Testis (tissue), 2 donors: ENCODE measurements at regions not wholly inside any gene's neighbourhood (a gene's known extent, or its start where the extent isn't known, plus 50 kb on each side); places are given as distances from the start of the nearest gene placed in this dataset.

ENCODE experiments used
- DNase-seq: peaks from one replicate; pipeline ENCODE4 v3.0.0-alpha.2; 2019
- H3K27ac ChIP-seq, 2 donors: fragments of 200-600 bp; sonication (generic); one replicate each; pipeline ENCODE4 v1.5.1; 2019
- H3K27me3 ChIP-seq: fragments of 200-600 bp; sonication (generic); one replicate; pipeline ENCODE4 v1.5.1; 2019
- H3K36me3 ChIP-seq: fragments of 200-600 bp; sonication (generic); one replicate; pipeline ENCODE4 v1.5.1; 2017; ENCODE audit warnings: low read depth; ENCODE audit errors: missing control alignments
- H3K4me1 ChIP-seq: fragments of 200-600 bp; sonication (generic); one replicate; pipeline ENCODE4 v1.5.1; 2019
- H3K4me3 ChIP-seq, 2 donors: fragments of 200-600 bp; sonication (generic); one replicate each; pipeline ENCODE4 v1.5.1; 2017 to 2019
- H3K9me3 ChIP-seq: fragments of 200-600 bp; sonication (generic); one replicate; pipeline ENCODE4 v1.5.1; 2017
- POLR2A ChIP-seq: fragments of 450-650 bp; IDR thresholded peaks from one replicate; pipeline ENCODE4 v1.6.1; 2017; ENCODE audit warnings: antibody characterized with exemption, mild to moderate bottlenecking, moderate library complexity
- WGBS, 2 donors: methylation state at CpG; one replicate each; pipeline ENCODE4 v1.1.5; 2018; 5-methylcytosine and 5-hydroxymethylcytosine counted together
- intact Hi-C: fragments of 100-400 bp; cut with DNase I; formaldehyde crosslinking; loops from one replicate; pipeline ENCODE4 v1.15.1; 2023; ENCODE audit warnings: low total_unique reads
- TF ChIP-seq, protein P1 (sequence below), 3 experiments: fragments of 450-650 bp in 2 of 3; fragments of 200-600 bp in 1 of 3; sonication (generic) in 1 of 3; IDR thresholded peaks; one replicate each; pipeline ENCODE4 v1.5.1; 2016 to 2019; ENCODE audit warnings: antibody characterized with exemption in 3 of 3, mild to moderate bottlenecking in 2 of 3, moderate library complexity in 1 of 3

DNA sequence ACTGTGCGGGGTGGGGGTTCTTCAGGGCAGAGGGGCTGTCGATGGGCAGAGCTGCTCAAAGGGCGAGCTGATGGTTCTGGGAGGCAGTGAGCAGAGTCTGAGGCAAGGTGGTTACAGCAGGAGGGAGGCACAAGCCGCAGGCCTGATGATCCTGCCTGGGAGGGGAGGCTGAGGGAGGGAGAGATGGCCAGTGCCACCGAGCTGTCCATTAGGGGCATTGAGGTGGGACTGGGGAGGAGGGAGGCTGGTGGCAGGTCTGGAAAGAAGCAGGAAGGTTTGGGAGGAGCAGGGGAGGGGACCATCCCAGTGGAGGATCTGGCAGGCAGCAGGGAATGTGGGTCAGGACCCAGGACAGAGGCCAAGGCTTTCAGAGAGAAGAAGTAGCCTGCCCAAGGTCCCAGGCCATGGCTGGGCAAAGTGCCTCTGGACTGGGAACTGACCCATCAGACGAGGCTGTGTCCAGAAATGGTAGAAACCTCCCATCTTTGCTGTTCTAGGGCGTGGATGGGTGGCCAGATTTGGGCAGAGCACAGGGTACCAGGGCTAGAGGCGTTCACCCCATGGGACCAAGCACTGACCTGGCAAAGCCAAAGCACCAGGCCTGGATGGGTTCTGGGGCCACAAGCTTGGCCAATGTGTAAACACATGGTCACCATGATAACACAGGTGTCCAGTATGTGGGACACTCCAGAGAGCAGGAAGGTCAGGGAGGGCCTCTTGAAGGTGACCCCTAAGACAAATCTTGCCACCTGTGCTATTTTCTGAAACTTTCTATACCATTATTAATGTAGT lies 55.5 kb downstream of the INHBB start:
- TF ChIP-seq, protein P1, sequence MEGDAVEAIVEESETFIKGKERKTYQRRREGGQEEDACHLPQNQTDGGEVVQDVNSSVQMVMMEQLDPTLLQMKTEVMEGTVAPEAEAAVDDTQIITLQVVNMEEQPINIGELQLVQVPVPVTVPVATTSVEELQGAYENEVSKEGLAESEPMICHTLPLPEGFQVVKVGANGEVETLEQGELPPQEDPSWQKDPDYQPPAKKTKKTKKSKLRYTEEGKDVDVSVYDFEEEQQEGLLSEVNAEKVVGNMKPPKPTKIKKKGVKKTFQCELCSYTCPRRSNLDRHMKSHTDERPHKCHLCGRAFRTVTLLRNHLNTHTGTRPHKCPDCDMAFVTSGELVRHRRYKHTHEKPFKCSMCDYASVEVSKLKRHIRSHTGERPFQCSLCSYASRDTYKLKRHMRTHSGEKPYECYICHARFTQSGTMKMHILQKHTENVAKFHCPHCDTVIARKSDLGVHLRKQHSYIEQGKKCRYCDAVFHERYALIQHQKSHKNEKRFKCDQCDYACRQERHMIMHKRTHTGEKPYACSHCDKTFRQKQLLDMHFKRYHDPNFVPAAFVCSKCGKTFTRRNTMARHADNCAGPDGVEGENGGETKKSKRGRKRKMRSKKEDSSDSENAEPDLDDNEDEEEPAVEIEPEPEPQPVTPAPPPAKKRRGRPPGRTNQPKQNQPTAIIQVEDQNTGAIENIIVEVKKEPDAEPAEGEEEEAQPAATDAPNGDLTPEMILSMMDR (IDR thresholded peaks at IDR 0.05) = no peak
- TF ChIP-seq POLR2A = no peak
- intact Hi-C loops = no loop called here
- H3K9me3 ChIP-seq = no peaks in the 10 kb centered on the region
- 80 to 84% methylated on average over 6 to 8 of the region's 8 CpGs for WGBS, 2 donors
- H3K36me3 ChIP-seq = no peaks in the 10 kb centered on the region
- H3K27ac ChIP-seq = no peak overlapping the region
- no peaks in the 10 kb centered on the region for H3K4me1 ChIP-seq
- no peak overlapping the region for H3K4me3 ChIP-seq
- no peaks in the 10 kb centered on the region for H3K27me3 ChIP-seq
- peak; percentile 15 for DNase-seq

DNA sequence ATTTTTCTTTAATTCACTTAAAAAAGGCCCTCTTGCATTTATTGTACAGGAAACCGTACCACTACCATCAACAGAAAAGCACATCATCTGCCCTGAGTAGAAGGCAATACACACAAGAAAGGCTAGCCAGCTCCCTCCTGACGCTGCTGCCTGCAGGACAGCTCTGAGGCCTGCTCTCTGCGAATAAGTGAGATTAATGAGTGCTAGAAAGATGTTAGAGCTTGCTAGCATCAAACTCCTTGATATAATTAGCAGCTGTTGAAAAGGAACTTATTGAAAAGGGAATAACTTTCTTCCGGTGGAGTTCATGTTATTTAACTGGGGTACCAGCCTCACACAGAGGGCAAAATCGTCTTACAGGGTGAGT lies 56.1 kb downstream of the INHBB start:
- peak; percentile 11 for DNase-seq
- Histone ChIP-seq H3K4me1 (no peaks in the 10 kb centered on the region), H3K27ac (no peak overlapping the region), H3K9me3 (no peaks in the 10 kb centered on the region), H3K27me3 (no peaks in the 10 kb centered on the region), H3K36me3 (no peaks in the 10 kb centered on the region), H3K4me3 (no peak overlapping the region)
- TF ChIP-seq, protein P1 (IDR thresholded peaks at IDR 0.05) = no peak
- no peak for TF ChIP-seq POLR2A
- 73 to 82% methylated on average over 5 of the region's 5 CpGs for whole genome bisulfite sequencing, 2 donors
- intact Hi-C loops = no loop called here

DNA sequence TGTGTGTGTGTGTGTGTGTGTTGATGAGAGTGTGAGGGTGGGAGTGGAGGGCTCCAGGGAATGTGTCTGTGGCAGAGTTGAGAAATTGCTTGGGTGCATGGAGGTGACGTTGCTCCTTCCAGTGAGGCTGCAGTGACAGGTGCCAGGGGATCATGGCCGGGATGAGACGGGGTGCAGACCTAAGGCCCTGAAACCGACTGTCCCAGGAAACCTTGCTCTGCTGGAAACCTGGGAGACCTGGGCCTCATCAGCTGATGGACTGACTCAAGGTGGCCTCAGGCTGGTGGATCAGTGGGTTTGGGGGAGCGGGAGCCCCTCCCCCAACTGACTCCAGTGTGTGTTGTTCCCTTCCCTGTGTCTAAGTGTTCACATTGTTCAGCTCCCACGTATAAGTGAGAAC lies 56.6 kb downstream of the INHBB start:
- H3K36me3 ChIP-seq = no peaks in the 10 kb centered on the region
- H3K4me1 ChIP-seq = no peaks in the 10 kb centered on the region
- 93 to 94% methylated on average over 5 to 6 of the region's 6 CpGs for WGBS, 2 donors
- H3K27me3 ChIP-seq = no peaks in the 10 kb centered on the region
- intact Hi-C loops = no loop called here
- TF ChIP-seq, protein P1 (IDR thresholded peaks at IDR 0.05) = no peak
- TF ChIP-seq POLR2A = no peak
- H3K27ac ChIP-seq = no peak overlapping the region
- no peak overlapping the region for H3K4me3 ChIP-seq
- no peaks in the 10 kb centered on the region for H3K9me3 ChIP-seq
- peak; percentile 4 for DNase-seq

DNA sequence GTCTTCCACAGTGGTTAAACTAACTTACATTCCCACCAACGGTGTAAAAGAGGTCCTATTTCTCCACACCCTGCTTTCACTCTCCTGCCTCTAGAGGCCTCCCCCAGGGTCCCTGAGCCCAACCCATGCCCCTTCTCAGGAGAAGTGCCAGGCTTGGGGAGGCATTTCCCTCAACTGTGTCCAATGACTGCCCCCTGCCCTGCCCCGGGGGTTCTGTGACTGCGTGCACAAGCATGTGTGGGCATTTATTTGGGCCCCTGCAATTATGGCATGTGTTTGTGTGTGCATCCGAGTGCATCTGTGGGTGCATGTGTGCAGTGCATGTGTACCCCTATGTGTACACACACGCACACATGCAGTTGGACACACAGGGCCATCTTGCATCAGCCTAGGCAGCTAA lies 57.3 kb downstream of the INHBB start:
- no peaks in the 10 kb centered on the region for H3K36me3 ChIP-seq
- H3K4me1 ChIP-seq = no peaks in the 10 kb centered on the region
- intact Hi-C loops = no loop called here
- no peaks in the 10 kb centered on the region for H3K9me3 ChIP-seq
- H3K4me3 ChIP-seq = no peak overlapping the region
- peak; percentile 10 for DNase-seq
- TF ChIP-seq POLR2A = no peak
- TF ChIP-seq, protein P1 (IDR thresholded peaks at IDR 0.05) = no peak
- 89 to 92% methylated on average over 4 to 5 of the region's 5 CpGs for WGBS, 2 donors
- H3K27me3 ChIP-seq = no peaks in the 10 kb centered on the region
- no peak overlapping the region for H3K27ac ChIP-seq

DNA sequence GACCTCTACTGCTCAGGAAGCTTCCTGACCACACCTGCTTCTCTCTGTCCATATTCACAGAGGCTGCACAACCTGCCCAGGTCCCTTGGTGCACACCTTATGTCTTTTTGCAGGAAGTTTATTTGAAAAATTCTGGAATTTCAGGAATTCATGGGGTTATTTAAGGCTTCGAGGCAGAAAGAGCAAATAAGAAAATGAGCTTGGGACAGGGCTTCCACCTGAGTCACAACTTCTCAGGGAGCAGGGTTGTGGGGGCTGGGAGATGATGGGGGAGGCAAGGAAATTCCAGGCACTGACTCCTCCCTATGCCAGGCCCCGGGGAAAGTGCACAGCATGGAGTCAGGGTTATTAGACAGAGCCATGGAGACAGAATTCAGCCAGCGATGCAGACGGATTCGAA lies 57.7 kb downstream of the INHBB start:
- no peak overlapping the region for H3K27ac ChIP-seq
- H3K9me3 ChIP-seq = no peaks in the 10 kb centered on the region
- H3K27me3 ChIP-seq = no peaks in the 10 kb centered on the region
- TF ChIP-seq, protein P1 (IDR thresholded peaks at IDR 0.05) = no peak
- TF ChIP-seq POLR2A = no peak
- DNase-seq = peak; percentile 6
- H3K36me3 ChIP-seq = no peaks in the 10 kb centered on the region
- 79 to 83% methylated on average over 5 of the region's 5 CpGs for WGBS, 2 donors
- no peaks in the 10 kb centered on the region for H3K4me1 ChIP-seq
- no peak overlapping the region for H3K4me3 ChIP-seq
- intact Hi-C loops = no loop called here
